Neural progenitor cell (in vitro differentiated cells): ENCODE measurements at regions not wholly inside any gene's neighbourhood (a gene's known extent, or its start where the extent isn't known, plus 50 kb on each side); places are given as distances from the start of the nearest gene placed in this dataset.

Source experiments
- EZH2 ChIP-seq: fragments of 200-600 bp; sonication (generic); IDR thresholded peaks from 2 replicates; pipeline ENCODE4 v1.6.1; 2017; ENCODE audit warnings: antibody characterized with exemption, mild to moderate bottlenecking, moderate library complexity
- EZH2phosphoT487 ChIP-seq: fragments of 200-600 bp; sonication (generic); IDR thresholded peaks from 2 replicates; pipeline ENCODE4 v1.6.1; 2017; ENCODE audit warnings: antibody characterized with exemption
- TF ChIP-seq, protein P1 (sequence below): fragments of 200-600 bp; sonication (generic); IDR thresholded peaks from 2 replicates; pipeline ENCODE4 v1.5.1; 2017; ENCODE audit warnings: antibody characterized with exemption, mild to moderate bottlenecking

- TF ChIP-seq EZH2phosphoT487 (no peak), EZH2 (no peak)
- TF ChIP-seq, protein P1, sequence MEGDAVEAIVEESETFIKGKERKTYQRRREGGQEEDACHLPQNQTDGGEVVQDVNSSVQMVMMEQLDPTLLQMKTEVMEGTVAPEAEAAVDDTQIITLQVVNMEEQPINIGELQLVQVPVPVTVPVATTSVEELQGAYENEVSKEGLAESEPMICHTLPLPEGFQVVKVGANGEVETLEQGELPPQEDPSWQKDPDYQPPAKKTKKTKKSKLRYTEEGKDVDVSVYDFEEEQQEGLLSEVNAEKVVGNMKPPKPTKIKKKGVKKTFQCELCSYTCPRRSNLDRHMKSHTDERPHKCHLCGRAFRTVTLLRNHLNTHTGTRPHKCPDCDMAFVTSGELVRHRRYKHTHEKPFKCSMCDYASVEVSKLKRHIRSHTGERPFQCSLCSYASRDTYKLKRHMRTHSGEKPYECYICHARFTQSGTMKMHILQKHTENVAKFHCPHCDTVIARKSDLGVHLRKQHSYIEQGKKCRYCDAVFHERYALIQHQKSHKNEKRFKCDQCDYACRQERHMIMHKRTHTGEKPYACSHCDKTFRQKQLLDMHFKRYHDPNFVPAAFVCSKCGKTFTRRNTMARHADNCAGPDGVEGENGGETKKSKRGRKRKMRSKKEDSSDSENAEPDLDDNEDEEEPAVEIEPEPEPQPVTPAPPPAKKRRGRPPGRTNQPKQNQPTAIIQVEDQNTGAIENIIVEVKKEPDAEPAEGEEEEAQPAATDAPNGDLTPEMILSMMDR: no peak
Measured at GRCh38 chr22:49660321-49660720, 167.4 kb downstream of the BRD1 start.
